NCI-H524 treated with DMSO at 0.1 percent for 48 hours (cell line): ENCODE measurements at regions not wholly inside any gene's neighbourhood (a gene's known extent, or its start where the extent isn't known, plus 50 kb on each side); places are given as distances from the start of the nearest gene placed in this dataset.

Source experiments
- DNase-seq: peaks from one replicate; lab custom pipeline; 2025; lab: John Stamatoyannopoulos, UW

DNA sequence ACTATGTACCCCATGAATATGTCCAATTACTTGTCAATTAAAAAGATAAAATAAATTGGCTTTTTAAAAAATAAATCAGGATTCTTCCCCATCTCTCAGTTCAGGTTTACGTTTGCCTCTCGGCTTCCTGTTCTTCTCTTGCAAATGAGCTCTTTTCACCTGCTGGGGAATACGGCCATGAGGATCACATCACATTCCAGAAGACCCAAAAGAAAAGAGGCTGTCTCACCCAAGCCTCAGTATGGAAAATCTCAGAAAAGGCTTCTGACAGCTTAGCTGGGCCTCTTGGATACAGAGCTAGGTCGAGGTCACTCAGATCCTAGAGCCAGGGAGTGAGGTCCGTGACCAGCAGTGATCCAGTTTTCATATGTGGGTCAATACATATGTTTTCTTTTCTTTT is 171.2 kb upstream of the SDK2 start:
- DNase-seq: no peak

- DNase-seq: no peak
Measured at GRCh38 chr17:73819440-73820395, 175.5 kb upstream of the SDK2 start.

DNA sequence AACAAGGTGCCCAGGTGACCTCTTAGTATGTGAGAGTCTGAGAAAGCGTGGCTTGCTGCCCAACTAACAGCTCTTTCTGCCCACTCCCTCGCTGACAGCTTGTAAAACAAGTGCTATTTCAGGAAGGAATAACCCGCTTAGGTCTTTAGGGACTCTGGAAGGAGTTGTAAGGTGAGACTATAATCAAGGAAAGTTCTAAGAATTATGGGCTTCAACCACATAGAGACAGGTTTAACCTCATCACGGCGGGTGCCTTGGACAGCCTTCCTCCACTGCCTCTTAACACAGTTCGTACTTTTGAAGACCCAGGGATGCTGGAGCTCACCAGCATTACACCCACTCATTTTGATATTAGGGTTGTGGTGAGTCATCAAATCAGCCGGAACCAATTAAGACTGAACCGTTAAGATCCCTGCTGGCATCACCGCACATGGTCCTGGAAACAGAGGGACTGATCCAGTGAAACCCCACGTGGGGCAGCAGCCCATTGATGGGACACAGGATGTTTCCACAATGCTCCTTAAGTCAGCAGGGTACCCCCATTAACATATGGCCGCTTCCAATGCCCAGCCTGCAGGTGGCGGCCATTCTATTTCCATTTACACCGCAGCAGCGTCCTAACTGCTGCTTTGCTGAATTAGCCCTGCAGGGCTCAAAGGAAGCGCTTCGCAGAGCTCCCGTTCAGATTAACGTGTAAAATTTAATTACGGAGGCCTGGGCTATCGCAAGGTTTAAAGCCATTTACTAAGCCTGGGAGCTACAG is 176.6 kb upstream of the SDK2 start:
- DNase-seq: no peak

GRCh38 chr17:73821665-73822064 is 177.4 kb upstream of the SDK2 start:
- DNase-seq: no peak

- no peak for DNase-seq
Measured at GRCh38 chr17:73822371-73822770, 178.1 kb upstream of the SDK2 start.

GRCh38 chr17:73823684-73824083 is 179.4 kb upstream of the SDK2 start:
- no peak for DNase-seq

DNA sequence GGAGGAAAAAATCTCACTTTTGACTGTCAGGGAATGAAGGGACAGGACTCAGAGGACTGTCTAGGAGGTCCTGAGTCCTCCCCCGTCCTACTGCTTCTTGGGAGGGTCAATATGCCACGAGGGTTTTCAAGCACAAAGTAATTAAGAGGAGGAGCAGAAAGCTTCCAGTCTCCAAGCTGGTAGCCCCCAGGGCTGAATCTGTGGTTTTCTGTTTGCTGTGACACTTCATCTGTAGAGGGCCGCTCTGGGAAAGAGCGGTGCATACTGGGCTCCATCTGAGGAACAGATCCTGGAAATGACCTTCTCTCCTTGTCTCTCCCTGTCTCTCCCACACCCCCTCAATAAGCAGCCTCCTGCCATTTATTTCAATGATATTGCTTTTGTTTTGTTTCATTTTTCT is 180.1 kb upstream of the SDK2 start:
- DNase-seq: no peak

DNA sequence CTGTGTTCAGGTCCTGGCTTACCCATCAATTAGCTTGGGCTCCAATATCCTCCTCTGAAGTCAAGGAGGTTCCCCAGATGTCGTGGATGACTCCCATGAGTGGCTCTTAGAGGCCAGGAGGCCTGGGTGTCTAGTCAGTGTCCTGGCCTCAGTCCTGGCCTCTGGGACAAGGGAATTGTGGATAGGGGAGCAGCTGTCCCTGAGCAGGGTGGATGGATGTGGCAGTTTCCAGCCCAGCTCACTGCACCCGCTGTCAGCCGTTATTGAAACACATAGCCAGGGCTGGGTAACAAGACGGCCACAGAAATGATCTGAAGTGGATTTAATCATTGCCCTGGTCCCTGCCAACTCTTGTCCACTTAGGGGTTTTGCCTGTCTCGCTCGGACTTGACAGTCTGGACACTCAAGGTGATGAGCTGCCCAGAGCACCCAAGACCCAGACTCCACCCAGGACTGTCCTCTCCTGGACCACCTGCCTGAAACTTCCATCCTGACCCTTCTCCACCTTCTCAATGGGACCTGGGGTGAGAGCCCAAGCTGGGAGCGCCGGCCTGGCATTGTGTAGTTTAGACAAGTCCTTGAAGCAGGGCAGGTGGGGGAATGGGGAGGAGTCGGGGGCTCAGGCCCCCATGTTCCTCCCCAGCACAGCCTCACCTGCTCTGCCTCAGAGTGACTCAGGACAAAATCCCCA is 182.1 kb upstream of the SDK2 start:
- no peak for DNase-seq

GRCh38 chr17:73826872-73827228 is 182.6 kb upstream of the SDK2 start:
- DNase-seq: no peak

- no peak for DNase-seq
Measured at GRCh38 chr17:73827627-73828291, 183.5 kb upstream of the SDK2 start.

GRCh38 chr17:73829676-73830280 is 185.5 kb upstream of the SDK2 start:
- DNase-seq: no peak

- DNase-seq: no peak
Measured at GRCh38 chr17:73831699-73832098, 187.5 kb upstream of the SDK2 start.

GRCh38 chr17:73833775-73834488 is 189.7 kb upstream of the SDK2 start:
- no peak for DNase-seq

- DNase-seq: no peak
Measured at GRCh38 chr17:73834684-73835343, 190.6 kb upstream of the SDK2 start.

GRCh38 chr17:73835605-73836004 is 191.4 kb upstream of the SDK2 start:
- DNase-seq: no peak

GRCh38 chr17:73838815-73839214 is 194.6 kb upstream of the SDK2 start:
- DNase-seq: peak; percentile 74

DNA sequence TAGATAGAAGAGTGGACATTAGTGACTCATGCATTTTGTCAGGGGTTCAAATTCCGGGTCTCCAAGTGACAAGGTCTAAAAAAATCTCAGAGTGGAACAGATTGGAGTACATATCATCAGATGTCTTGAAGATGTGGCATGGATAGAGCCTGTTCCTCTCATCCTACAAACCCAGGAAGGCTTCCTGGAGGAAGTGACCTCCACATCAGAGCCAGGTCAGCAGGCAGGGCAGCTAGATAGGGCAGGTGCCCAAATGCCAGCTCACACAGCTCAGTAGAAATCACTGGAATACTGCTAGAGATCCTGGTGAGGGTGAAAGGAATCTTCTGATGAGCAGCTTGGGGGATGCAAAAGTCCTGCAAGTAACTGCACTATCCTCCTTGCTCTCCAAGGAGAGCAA is 196.6 kb upstream of the SDK2 start:
- no peak for DNase-seq

- no peak for DNase-seq
Measured at GRCh38 chr17:73841431-73842060, 197.3 kb upstream of the SDK2 start.

DNA sequence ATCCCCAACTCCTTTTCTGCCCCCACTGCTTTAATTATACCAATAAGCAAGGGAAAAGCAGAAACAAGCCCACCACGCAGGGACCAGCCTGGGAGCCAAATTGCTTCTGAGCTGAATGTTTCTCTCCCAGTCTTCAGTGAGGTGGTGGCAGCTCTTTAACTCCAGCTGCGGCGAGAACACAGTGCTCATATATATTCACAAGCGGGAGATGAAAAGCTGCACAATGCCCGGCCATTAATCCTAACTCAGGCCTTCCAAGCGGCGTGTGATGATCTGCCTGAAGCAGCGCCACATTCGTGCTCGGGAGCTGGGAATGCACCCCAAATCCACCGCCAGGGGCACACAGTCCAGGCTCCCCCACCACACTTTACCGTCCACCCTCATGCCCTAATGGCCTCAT is 203.7 kb upstream of the SDK2 start:
- DNase-seq: no peak

GRCh38 chr17:73850426-73850825 is 206.2 kb upstream of the SDK2 start:
- DNase-seq: no peak
